Colon (tissue), 2 donors: ENCODE measurements at regions not wholly inside any gene's neighbourhood (a gene's known extent, or its start where the extent isn't known, plus 50 kb on each side); places are given as distances from the start of the nearest gene placed in this dataset.

Experiments
- FAIRE-seq: peaks from 2 replicates; lab custom pipeline; 2012; peaks lifted over from hg19 to GRCh38; lab: Jason Lieb, UNC
- donor health status: control.
- donor health status: control.

DNA sequence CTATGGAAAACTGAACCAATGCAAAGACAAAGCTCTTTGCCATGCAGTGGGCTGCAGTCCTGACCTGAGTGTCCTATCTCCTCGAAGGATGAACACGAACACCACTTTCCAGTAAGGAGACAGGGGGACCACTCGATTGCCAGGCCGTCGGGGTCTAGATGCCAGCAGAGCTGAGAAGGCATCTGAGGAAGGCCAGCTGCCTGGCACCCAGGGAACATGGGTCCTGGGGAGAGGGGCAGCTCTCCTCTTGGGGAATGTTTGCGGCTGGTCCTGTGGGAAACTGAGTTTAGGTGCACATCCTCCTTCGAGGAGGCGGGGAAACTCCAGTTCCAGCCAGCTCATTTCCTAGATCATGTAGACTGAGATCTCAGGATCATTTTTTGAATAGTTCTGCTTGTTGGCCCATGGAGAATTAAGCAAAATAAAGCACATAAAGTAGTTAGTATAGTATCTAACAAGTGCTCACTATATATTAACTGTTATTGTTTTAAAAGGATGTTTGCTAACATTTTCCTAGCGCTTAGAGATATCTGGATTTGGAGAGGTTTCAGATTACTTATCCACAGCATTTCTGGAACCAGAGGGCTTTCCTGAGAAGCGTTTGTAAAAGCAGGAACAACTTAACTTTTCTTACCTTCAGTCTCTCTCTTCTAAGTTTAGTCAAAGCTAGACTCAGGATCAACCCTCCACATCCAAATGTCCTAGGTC is 225.3 kb upstream of the FOXQ1 start:
- no peak for FAIRE-seq

DNA sequence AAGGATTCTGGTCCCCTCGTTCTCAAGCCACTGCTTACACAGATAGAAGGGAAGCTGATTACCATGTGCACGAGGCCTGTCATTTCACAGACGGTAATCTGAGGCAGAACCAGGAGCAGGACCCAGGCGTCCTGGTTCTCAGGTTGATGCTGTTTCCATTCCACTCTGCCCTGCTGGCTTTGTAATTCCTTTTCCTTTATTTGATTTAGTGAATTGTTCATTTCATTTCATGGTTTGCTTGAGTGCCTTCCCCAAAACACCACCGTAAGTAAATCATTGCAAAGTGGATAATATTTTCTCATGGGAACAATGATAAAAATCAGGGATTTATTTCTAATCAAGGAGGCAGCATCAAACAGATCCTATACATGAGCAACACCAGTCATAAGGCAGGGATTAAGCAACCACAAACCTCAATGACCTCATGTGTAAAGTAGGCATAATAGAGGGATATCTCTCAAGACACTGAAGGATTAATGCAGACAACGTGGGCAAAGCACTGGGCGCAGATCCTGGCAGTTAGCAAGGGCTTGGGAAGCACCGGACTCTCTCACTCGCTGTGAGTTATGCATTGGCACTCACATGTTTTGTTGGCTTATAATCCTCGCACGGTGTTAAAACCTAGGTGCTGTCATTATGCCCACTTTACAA is 229.5 kb upstream of the FOXQ1 start:
- no peak for FAIRE-seq

DNA sequence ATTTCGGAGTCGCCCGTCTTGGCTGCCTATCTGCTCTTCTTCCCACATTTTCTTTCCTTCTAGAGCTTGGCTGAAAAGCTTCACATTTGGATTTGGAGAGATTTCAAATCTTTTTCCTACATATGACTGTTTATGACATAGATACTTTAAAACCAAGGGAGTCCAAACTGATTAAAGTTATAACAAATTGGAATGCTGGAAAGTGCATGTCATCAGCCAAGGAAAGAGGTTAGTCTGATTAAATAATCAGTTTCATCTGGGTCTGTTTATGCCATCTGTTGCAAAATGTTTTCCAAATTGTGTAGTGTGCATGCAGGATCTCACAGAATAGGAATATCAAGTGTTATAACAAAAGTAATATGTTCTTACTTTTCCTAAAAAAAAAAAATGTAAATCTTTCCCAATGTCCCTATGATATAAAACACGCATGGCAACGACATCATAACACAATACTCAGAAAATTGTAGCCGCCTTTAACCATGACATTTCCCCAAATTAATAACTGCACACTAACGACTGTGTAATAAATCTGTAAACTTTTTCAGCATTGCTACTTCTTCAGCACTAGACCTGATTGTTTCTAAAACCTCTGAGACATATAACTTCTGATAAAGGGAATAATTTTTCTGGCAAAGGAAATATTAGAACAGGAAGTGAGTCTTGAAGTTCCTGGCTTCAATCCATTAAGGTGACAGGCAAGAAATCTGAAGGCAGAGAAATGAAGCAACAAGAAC is 230.2 kb upstream of the FOXQ1 start:
- no peak for FAIRE-seq

DNA sequence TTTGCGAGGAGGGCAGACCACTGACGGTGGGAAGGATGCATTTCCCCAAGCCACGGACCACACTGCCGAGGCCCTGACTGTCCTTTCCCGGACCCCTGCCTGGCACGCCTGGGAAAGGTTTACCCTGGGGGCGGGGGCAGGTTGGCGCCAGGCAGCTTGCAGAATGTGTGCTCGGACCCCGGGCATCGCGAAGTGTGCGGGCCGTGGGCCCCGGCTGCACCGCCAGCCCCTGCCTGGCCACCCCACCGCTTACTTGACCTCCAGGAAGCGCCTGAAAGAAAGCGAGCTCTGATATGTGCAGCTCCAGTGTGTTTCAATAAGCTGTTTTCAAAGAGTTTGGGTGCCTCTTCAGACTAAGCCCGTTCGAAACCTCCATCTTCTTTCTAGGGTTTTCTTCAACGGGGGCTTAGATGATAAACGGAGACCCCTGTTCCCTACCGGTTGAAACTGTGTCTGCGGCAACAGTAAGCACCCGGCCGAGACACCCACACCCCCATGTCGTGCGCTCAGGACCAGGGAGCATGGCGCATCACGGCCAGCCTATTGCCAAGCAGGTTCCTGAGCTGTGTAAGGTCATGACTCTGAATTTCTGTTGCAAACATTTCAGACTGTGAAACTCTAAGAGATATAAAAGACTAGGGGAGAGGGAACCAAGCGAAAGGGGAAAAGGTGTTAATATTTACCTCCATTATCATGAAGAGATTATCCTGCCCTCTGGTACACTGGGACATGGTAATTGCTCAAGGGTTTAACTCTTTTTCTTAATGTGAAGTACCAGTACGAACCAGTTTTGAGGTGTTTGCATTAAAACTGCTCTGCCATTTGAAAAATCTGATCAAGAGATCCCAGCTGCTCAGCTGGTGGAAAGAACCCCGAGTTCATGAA is 231.2 kb upstream of the FOXQ1 start:
- no peak for FAIRE-seq

DNA sequence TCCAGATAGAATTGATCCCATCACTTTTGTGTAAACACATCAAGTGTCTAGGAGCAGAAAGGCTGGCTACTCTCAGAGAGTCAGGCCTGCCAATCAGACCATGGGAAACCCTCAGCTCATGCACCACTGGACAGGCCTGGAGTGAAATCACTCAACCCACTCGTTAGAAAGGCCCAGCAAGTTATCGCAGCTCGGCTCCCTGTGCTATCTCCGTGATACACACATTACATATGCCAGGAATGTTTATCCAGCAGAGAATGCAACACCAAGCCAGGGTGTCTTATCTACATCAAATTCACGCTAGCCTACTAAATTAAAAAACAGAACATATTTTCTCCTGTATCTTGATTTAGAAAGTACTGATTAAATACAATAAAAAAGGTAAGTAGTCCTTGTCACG is 232.4 kb upstream of the FOXQ1 start:
- no peak for FAIRE-seq

DNA sequence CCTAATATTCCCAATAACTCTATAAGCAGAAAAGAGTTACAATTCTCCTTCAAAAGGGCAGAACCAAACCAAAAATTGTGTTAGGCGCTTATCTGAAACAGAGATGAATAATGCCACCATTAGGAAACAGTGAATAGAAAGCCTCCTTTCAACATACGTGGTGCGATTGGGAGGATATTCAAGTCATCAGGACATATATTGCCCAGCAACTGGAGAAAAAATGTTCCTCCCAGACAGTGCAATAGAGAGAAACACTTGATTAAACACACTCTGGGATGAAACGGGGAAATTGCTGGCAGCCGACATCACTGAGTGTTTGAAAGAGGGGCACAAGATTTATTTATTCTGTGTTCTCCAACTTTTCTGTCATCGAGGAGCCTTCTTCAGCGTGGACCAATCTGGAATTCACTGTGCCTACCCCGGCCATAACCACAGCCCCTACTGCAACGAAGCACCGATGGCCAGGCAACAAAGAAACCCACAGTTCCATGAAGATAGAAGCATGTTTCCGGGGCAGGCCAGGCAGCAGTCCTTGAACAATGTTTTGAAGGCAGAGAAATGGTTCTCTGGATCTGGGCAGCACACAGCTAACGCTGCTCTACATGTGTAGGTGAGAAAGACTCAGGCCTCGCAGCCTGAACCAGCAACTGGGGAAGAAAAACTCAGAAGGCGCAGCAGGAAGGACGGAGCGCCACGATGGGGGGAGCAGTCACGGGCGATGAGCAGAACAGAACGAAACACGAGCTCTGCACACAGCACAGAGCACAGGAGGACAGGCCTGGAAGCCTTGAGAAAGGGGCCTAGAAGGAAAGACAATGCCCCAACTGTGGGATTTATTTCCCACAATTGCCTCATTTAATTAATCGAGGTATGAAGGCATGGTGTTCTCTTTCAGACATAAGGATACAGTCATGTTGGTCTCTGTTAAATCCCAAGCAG is 234.2 kb upstream of the FOXQ1 start:
- no peak for FAIRE-seq

DNA sequence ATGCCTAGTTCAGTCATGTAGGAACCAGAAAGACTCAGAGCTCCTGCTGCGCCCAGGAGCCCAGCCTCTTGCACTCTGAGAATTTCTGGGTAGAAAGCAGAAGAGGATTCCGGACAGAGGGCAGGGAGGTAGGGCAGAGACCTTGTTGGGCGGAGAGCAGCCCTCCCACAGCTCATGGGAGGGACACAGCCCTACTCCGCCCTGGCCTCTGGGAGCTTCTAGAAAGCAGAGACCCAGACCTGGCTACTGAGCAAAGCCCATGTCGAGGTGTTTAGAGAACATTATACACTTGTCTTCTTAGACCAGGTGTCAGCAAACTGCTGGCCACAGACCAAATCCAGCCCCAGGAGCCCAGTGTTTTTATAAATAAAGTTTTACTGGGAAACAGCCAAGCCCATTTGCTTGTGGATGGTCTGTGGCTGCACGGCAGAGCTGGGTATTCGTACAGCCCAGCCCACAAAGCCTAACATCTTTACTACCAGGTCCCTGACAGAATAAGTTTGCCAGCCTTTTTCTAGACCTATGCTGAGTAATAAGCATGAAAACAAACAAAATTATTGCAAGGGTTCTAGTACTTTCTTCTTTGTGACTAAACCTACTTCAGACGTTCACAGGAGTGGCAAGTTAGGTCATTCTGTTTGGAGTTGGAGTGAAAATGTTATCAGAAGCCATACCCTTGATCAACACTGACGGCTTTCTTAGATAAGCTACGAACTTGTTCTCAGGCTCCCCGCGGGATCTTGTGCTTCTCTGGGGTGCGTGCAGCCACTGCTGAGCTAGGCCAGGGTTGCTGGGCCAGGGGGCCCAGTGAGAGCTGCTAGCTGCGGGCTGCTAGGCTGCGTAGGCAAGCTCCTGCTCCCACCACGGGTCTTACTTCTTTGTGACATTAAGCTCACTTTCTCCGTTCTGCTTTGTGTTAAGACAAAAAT is 235.1 kb upstream of the FOXQ1 start:
- FAIRE-seq = no peak

DNA sequence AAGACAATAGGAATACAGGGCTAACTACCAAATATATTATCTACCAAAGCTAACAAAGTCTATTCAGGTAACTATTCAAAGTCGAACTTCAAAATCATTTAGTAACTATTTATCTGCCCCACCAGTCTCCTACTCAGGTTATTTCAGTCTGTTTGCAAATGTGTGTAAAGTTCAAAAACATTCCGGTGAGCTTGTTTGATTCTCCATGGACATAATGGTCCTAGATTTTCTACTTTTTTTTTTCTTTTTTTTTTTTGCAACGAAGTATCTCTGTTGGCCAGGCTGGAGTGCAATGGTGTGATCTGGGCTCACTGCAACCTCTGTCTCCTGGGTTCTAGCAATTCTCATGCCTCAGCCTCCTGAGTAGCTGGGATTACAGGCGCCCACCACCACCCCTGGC is 236.0 kb upstream of the FOXQ1 start:
- FAIRE-seq = no peak

DNA sequence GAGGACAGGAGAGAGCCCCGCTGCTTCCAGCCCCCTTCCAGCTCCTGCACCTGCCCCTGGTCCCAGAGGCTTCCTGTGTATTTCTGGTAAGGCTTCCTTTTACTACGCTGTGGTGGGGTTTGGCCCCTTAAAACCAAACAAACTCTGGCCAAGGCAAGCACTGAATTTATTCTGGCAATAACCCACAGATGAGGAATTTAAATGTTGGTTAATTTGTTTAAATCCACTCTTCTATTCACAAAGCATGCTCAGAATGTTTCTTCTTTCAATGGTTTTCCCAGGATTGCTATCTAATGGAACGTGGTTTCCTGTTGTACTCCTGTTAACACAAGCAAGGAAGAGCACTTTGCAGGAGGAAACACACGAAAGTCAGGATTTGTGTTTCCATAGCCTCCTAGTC is 236.5 kb upstream of the FOXQ1 start:
- FAIRE-seq = no peak

DNA sequence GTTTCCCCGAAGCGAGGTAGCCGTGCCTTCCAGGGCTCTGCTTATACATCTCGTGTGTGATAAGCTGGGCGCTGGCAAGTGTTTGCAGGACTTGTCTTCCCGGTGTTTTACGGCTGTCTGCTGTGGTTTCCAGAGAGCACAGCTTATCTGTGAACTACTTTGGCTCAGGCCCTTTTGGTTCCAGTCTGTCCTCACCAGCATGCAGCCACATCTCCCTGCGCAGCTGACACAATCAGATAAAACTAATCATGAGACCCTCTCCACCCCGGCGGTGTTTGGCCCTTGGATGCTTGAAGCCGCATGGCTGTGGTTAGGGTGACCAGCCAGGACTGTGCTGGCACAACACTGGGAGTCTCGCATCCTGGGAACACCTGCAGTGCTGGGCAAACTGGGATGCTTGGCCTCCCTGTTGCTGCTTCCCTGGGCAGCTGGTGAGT is 241.8 kb upstream of the FOXQ1 start:
- FAIRE-seq = no peak

DNA sequence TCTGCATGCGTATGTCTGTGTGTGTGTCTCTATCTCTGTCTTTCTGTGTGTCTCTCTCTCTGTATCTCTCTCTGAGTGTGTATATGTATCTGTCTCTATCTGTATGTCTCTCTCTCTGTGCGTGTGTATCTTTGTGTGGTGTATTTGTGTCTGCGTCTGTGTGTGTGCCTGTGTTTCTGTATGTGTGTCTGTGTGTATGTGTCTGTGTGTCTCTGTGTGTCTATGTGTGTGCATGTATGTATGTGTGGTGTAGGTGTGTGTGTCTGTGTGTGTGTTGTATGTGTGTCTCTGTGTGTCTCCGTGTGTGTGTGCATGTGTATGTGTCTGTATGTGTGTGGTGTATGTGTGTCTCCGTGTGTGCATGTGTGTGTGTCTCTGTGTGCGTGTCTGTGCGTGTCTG is 243.0 kb upstream of the FOXQ1 start:
- FAIRE-seq = no peak

DNA sequence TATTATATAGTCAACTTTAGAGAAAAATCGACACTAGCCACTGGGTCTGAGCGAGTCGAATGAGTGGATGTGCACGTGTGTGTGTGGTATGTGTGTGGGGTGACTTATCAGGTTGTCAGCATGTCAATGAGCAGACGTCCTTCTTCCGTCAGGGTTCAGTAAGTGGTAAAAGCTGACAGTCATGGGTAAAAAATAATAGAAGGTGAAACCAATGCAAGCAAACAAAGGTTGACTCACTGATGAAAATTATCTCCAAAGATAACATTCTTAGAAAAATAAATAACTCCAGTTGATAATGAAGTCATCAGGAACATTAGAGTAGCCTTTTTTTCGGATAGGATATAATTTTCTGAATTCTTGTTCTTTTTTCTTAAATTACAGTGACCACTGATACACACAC is 243.8 kb upstream of the FOXQ1 start:
- no peak for FAIRE-seq

DNA sequence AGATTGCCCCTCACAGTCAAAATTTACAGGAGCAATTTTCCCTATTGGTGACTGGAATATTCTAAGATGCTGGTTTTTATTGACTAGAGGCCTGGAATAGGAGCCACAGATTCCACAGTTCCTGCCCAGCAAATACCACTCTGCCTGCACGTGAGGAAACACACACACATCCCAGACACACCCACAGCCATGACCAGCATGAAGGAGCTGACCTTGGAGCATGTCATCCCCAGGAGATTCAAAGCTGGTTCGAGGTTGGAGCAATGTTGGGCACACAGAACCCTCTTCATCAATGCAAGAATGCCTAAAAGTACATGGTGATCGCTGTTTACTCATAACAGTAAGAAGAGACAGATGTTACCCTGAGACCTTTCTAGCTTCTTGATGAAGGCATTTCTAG is 244.6 kb upstream of the FOXQ1 start:
- FAIRE-seq = no peak

DNA sequence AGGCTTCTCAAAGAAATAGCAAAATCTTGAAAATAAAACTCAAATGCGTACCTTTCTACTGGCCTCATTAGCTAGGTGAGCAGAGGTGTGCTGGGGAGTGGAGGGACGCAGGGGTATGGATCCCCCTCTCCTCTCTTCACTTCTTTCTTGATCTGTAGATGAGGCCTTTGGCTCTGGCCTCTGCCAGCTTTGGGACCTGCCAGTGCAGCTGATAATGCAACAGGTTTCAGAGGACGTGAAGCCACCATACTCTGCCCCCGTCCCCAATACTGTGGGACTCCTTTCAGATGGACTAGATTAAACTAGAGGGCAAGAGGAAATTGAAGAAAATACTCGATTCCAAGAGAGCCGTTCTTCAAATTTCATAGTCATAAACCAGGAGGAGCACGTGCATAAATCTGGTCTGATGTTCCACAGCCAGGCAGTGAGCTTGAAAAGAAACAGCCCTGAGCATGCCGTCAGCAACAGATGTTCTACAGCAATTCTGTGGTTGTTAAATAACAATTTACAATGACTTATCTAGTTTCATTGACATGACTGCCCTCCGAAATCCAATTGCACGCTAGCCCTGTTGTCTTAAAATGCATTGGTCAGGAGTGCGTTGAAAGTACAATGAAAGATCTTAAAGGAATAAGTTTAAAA is 245.3 kb upstream of the FOXQ1 start:
- no peak for FAIRE-seq

DNA sequence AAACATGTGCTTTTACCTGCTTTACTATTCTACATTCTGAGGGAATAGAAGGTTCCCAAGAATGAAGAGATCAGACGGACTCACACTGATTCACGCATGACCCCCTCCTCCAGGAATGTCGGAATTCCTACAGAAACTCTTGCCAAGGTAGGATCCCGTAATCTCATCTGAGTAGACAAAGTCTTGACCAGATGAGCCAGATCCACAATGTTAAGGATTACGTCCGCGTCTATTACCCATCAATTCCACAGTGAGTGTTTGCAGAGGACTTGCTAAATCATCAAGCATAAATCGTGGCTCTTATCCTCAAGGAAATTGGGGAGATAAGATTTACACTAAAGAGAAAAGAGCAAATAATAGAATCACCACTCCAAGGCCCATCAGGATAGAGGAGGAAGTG is 245.9 kb upstream of the FOXQ1 start:
- no peak for FAIRE-seq

DNA sequence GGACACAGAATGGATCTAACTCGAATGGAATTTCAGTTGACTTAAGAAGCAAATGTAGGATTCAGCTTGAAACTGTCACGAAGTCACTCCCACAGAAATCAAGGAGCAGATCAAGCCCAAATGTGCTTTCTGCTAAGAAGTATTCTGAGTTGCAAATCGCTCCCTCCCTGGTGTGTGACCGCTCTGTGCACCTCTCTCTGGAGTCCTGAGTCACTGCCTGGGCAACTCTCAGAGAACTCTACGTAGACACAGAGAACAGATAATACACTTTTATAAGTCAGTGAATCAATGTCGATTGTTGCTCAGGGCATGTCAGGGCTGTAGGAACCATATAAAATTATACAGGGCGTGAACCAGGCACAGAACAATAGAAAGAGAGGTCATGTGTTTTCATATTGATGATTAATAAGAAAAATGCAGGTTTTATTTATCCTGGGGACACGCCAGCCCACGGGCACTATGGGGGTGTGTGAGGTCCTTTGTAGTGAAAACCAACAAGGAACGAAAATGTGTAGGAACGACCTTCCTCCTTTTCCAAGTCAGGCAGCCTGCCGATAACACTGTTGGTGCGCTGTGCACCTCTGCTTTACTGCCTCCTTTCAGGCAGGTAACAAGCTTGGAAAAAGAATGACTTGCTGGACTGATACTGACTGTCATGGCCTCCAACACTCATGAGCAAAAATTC is 248.1 kb upstream of the FOXQ1 start:
- no peak for FAIRE-seq

DNA sequence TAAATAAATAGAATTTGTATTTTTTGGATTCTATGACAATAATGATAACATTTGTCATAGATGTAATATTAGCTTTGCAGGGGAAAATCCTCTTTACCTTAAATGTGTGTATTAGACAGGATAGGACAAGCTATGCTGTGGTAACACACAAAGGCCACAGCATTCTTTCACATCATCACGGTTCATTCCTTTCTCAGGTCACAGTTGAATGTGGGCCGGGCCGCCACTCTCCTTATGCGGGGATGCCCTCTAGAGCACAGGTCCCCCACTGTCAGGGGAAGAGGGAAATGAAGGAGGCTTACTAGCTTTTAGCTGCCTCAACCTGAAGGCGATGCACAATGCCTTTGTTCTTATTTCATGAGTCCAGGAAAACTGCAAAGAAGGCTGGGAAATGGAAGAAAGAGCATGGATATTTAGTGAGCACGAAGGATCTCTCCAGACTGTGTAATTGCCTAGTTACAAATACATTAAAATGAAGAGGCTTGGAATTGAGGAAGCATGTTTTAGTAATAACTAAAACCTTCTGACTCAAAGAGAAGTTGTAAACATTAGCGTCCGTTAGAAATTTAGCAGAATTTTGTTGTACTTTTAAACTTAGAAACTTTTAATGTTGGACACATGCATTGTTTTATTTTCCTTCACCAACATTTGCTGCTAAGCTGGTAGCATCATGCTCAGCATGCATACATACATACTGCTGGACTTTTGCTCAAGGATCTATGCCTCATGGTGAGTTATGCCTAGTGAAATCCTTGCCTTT is 248.9 kb upstream of the FOXQ1 start:
- FAIRE-seq = no peak

DNA sequence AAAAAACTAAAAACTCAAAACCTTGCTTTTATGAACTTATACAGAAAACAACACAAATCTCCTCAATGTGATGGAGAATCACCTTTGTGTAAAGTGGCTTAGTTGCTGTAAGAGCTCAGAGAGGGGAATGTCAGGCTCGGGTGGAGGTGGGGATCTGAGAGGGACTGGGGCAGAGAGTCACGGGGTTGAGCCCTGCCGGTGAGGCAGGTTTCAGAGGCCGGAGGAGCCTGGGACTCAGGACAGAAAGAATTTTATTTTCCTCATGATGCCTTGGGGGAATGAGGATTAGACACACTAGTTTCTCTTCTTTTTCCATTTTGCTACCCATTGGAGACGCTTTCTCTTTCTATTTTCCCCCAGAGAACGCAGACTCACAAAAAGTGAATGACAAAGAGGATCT is 252.3 kb upstream of the FOXQ1 start:
- no peak for FAIRE-seq
